Liver (tissue), 8 donors: ENCODE measurements at regions not wholly inside any gene's neighbourhood (a gene's known extent, or its start where the extent isn't known, plus 50 kb on each side); places are given as distances from the start of the nearest gene placed in this dataset.

Experiments
- DNase-seq: peaks from one replicate; pipeline ENCODE4 v3.0.0-alpha.2; 2017; ENCODE audit warnings: low spot score
- H3K27ac ChIP-seq, 2 donors: one replicate each; pipeline ENCODE4 v1.7.0; 2013; ENCODE audit warnings: inconsistent platforms in 2 of 2, low read length in 2 of 2, control low read depth in 1 of 2, low read depth in 1 of 2, mild to moderate bottlenecking in 1 of 2
- H3K27me3 ChIP-seq, 4 donors: one replicate each; pipeline versions ENCODE4 v1.6.1 to v1.7.0; 2013; ENCODE audit warnings: low read length in 3 of 4, inconsistent platforms in 1 of 4, mild to moderate bottlenecking in 1 of 4, moderate library complexity in 1 of 4; ENCODE audit not compliant: control insufficient read depth in 4 of 4, insufficient read depth in 4 of 4
- H3K36me3 ChIP-seq, 4 donors: one replicate each; pipeline versions ENCODE4 v1.6.1 to v1.7.0; 2013; ENCODE audit warnings: low read length in 3 of 4, mild to moderate bottlenecking in 3 of 4, low read depth in 1 of 4, moderate library complexity in 1 of 4; ENCODE audit not compliant: control insufficient read depth in 4 of 4, insufficient read depth in 3 of 4
- H3K4me1 ChIP-seq, 4 donors: one replicate each; pipeline versions ENCODE4 v1.6.1 to v1.7.0; 2013; ENCODE audit warnings: low read length in 3 of 4, mild to moderate bottlenecking in 3 of 4, moderate library complexity in 1 of 4; ENCODE audit not compliant: control insufficient read depth in 4 of 4, insufficient read depth in 4 of 4
- H3K4me3 ChIP-seq, 3 donors: one replicate each; pipeline versions ENCODE4 v1.6.1 to v1.7.0; 2013; ENCODE audit warnings: low read length in 3 of 3, control low read depth in 1 of 3, low read depth in 1 of 3, mild to moderate bottlenecking in 1 of 3
- H3K9ac ChIP-seq, 2 donors: one replicate each; pipeline ENCODE4 v1.7.0; 2013; ENCODE audit warnings: low read length in 2 of 2, mild to moderate bottlenecking in 2 of 2, moderate library complexity in 2 of 2, control low read depth in 1 of 2, low read depth in 1 of 2
- H3K9me3 ChIP-seq, 4 donors: one replicate each; pipeline versions ENCODE4 v1.6.1 to v1.7.0; 2013; ENCODE audit warnings: low read length in 3 of 4; ENCODE audit not compliant: control insufficient read depth in 4 of 4
- EGR1 ChIP-seq, 2 donors: IDR thresholded peaks; 2 replicates each; pipeline ENCODE4 v1.6.1; 2016 to 2018; ENCODE audit warnings: antibody characterized with exemption in 2 of 2, low read depth in 2 of 2
- FOXA1 ChIP-seq: IDR thresholded peaks from 2 replicates; pipeline ENCODE4 v1.6.1; 2016; ENCODE audit warnings: antibody characterized with exemption
- FOXA2 ChIP-seq: IDR thresholded peaks from 2 replicates; pipeline ENCODE4 v1.6.1; 2016; ENCODE audit warnings: antibody characterized with exemption
- GABPA ChIP-seq, 2 donors: IDR thresholded peaks in 1 of 2; conservative IDR thresholded peaks in 1 of 2; 2 replicates each; pipeline ENCODE4 v1.6.1; 2016; ENCODE audit warnings: antibody characterized with exemption in 2 of 2, mild to moderate bottlenecking in 1 of 2, moderate library complexity in 1 of 2
- HNF4A ChIP-seq, 2 donors: conservative IDR thresholded peaks; 2 replicates each; pipeline ENCODE4 v1.6.1; 2016; ENCODE audit warnings: antibody characterized with exemption in 2 of 2, mild to moderate bottlenecking in 2 of 2
- HNF4G ChIP-seq: IDR thresholded peaks from 2 replicates; pipeline ENCODE4 v1.6.1; 2016; ENCODE audit warnings: antibody characterized with exemption
- JUND ChIP-seq, 2 donors: IDR thresholded peaks; 2 replicates each; pipeline ENCODE4 v1.6.1; 2016; ENCODE audit warnings: antibody characterized with exemption in 2 of 2
- NR2F2 ChIP-seq: IDR thresholded peaks from 2 replicates; pipeline ENCODE4 v1.6.1; 2016; ENCODE audit warnings: antibody characterized with exemption
- RXRA ChIP-seq, 2 donors: IDR thresholded peaks; 2 replicates each; pipeline ENCODE4 v1.6.1; 2017 to 2018; ENCODE audit warnings: antibody characterized with exemption in 2 of 2, mild to moderate bottlenecking in 1 of 2
- SP1 ChIP-seq: IDR thresholded peaks from 2 replicates; pipeline ENCODE4 v1.6.1; 2018; ENCODE audit warnings: antibody characterized with exemption, mild to moderate bottlenecking
- TAF1 ChIP-seq: conservative IDR thresholded peaks from 2 replicates; pipeline ENCODE4 v1.6.1; 2016; ENCODE audit warnings: antibody characterized with exemption, mild to moderate bottlenecking
- YY1 ChIP-seq: IDR thresholded peaks from 2 replicates; pipeline ENCODE4 v1.6.1; 2016; ENCODE audit warnings: antibody characterized with exemption, mild to moderate bottlenecking
- WGBS: extraction: QIAGEN DNeasy Blood & Tissue Kit; methylation state at CpG from one replicate; pipeline ENCODE4 v1.1.7; 2013; 5-methylcytosine and 5-hydroxymethylcytosine counted together
- TF ChIP-seq, protein P1 (sequence below): IDR thresholded peaks from 2 replicates; pipeline ENCODE4 v1.6.1; 2016; ENCODE audit warnings: antibody characterized with exemption
- TF ChIP-seq, protein P2 (sequence below): fragments of 150-350 bp; IDR thresholded peaks from 2 replicates; pipeline ENCODE4 v1.5.1; 2017; ENCODE audit warnings: improper control_type of control experiment, low read depth, low read length; ENCODE audit not compliant: missing input control
- TF ChIP-seq, protein P3 (sequence below): IDR thresholded peaks from 2 replicates; pipeline ENCODE4 v1.6.1; 2016; ENCODE audit warnings: antibody characterized with exemption
- TF ChIP-seq, protein P4 (sequence below): IDR thresholded peaks from 2 replicates; pipeline ENCODE4 v1.6.1; 2016; ENCODE audit warnings: antibody characterized with exemption, mild to moderate bottlenecking
- TF ChIP-seq, protein P5 (sequence below): IDR thresholded peaks from 2 replicates; pipeline ENCODE4 v1.6.1; 2016; ENCODE audit warnings: antibody characterized with exemption
- donor health status: healthy.
- donor health status: healthy.
- donor health status: healthy.
- donor health status: healthy.
- donor health status: healthy.

DNA sequence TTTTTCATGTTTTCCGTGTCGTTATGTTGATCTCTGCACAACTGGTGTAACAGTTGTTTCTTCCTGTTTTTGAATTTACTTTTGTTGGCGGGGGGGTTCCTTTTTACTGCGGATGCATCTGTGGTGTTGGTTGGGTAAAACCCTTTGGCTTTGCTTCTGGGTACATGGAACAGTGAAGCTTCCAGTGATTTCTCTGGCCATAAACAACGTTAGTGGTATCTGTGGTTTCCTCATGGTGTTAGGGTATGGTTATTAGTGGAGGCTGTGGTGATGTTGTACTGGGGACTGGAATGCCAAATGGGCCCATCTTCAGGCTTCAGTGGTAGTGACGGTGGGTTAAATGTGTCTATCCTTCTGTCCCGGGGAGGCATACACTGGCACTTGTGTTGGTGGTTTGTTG lies 285.4 kb upstream of the ZNF804A start:
- Histone ChIP-seq H3K27ac (no peak overlapping the region), H3K36me3 (no peaks in the 10 kb centered on the region), H3K27me3 (no peaks in the 10 kb centered on the region), H3K9ac (no peak overlapping the region), H3K4me1 (no peaks in the 10 kb centered on the region), H3K4me3 (no peak overlapping the region), H3K9me3 (no peaks in the 10 kb centered on the region)
- DNase-seq, result no peak
- no peak for TF ChIP-seq HNF4A (conservative IDR thresholded peaks at IDR 0.05)
- TF ChIP-seq, protein P1, sequence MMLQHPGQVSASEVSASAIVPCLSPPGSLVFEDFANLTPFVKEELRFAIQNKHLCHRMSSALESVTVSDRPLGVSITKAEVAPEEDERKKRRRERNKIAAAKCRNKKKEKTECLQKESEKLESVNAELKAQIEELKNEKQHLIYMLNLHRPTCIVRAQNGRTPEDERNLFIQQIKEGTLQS, result no peak
- 87% methylated on average over 7 of the region's 7 CpGs for WGBS

DNA sequence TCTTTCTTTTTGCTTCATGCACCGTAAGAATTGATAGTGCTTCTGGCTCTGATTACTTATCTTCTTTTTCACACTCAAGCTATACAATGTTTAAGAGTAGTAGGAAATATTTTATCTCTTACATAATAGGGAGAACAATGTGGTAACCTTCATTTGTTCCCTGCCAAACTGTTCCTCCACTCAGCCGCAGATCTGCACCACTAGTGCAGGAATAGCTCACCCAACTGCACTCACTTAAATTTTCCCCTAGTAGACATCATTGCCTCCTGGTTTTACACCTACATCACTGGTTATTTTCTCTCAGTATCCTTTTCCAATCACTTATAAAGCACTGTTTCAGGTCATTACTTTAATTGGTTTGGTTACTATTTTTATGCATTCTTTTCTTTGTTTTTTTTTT lies 283.5 kb upstream of the ZNF804A start:
- TF ChIP-seq, protein P1, result no peak
- TF ChIP-seq FOXA2 (no peak), FOXA1 (no peak), SP1 (no peak), HNF4G (no peak), HNF4A (conservative IDR thresholded peaks at IDR 0.05) (no peak), JUND (IDR thresholded peaks at IDR 0.05) (no peak), YY1 (no peak), NR2F2 (no peak), RXRA (IDR thresholded peaks at IDR 0.05) (no peak), GABPA (IDR thresholded peaks at IDR 0.05 in 1 of 2, conservative IDR thresholded peaks at IDR 0.05 in 1 of 2) (no peak), TAF1 (no peak), EGR1 (IDR thresholded peaks at IDR 0.05; ENCODE audit: low read depth in 2 of 2) (no peak)
- TF ChIP-seq, protein P2, sequence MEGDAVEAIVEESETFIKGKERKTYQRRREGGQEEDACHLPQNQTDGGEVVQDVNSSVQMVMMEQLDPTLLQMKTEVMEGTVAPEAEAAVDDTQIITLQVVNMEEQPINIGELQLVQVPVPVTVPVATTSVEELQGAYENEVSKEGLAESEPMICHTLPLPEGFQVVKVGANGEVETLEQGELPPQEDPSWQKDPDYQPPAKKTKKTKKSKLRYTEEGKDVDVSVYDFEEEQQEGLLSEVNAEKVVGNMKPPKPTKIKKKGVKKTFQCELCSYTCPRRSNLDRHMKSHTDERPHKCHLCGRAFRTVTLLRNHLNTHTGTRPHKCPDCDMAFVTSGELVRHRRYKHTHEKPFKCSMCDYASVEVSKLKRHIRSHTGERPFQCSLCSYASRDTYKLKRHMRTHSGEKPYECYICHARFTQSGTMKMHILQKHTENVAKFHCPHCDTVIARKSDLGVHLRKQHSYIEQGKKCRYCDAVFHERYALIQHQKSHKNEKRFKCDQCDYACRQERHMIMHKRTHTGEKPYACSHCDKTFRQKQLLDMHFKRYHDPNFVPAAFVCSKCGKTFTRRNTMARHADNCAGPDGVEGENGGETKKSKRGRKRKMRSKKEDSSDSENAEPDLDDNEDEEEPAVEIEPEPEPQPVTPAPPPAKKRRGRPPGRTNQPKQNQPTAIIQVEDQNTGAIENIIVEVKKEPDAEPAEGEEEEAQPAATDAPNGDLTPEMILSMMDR, result no peak
- TF ChIP-seq, protein P3, sequence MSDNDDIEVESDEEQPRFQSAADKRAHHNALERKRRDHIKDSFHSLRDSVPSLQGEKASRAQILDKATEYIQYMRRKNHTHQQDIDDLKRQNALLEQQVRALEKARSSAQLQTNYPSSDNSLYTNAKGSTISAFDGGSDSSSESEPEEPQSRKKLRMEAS, result no peak
- TF ChIP-seq, protein P4, sequence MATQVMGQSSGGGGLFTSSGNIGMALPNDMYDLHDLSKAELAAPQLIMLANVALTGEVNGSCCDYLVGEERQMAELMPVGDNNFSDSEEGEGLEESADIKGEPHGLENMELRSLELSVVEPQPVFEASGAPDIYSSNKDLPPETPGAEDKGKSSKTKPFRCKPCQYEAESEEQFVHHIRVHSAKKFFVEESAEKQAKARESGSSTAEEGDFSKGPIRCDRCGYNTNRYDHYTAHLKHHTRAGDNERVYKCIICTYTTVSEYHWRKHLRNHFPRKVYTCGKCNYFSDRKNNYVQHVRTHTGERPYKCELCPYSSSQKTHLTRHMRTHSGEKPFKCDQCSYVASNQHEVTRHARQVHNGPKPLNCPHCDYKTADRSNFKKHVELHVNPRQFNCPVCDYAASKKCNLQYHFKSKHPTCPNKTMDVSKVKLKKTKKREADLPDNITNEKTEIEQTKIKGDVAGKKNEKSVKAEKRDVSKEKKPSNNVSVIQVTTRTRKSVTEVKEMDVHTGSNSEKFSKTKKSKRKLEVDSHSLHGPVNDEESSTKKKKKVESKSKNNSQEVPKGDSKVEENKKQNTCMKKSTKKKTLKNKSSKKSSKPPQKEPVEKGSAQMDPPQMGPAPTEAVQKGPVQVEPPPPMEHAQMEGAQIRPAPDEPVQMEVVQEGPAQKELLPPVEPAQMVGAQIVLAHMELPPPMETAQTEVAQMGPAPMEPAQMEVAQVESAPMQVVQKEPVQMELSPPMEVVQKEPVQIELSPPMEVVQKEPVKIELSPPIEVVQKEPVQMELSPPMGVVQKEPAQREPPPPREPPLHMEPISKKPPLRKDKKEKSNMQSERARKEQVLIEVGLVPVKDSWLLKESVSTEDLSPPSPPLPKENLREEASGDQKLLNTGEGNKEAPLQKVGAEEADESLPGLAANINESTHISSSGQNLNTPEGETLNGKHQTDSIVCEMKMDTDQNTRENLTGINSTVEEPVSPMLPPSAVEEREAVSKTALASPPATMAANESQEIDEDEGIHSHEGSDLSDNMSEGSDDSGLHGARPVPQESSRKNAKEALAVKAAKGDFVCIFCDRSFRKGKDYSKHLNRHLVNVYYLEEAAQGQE, result no peak
- TF ChIP-seq, protein P5, sequence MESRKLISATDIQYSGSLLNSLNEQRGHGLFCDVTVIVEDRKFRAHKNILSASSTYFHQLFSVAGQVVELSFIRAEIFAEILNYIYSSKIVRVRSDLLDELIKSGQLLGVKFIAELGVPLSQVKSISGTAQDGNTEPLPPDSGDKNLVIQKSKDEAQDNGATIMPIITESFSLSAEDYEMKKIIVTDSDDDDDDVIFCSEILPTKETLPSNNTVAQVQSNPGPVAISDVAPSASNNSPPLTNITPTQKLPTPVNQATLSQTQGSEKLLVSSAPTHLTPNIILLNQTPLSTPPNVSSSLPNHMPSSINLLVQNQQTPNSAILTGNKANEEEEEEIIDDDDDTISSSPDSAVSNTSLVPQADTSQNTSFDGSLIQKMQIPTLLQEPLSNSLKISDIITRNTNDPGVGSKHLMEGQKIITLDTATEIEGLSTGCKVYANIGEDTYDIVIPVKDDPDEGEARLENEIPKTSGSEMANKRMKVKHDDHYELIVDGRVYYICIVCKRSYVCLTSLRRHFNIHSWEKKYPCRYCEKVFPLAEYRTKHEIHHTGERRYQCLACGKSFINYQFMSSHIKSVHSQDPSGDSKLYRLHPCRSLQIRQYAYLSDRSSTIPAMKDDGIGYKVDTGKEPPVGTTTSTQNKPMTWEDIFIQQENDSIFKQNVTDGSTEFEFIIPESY, result no peak
- H3K36me3 ChIP-seq, result no peaks in the 10 kb centered on the region
- DNase-seq, result no peak

More for the DNA sequence above, 283.5 kb upstream of the ZNF804A start:
- 83% methylated on average over 2 of the region's 2 CpGs for WGBS
- Histone ChIP-seq H3K27me3 (no peaks in the 10 kb centered on the region), H3K4me1 (no peaks in the 10 kb centered on the region), H3K27ac (no peak overlapping the region), H3K9ac (no peak overlapping the region), H3K9me3 (no peaks in the 10 kb centered on the region), H3K4me3 (no peak overlapping the region)
